ENCODE measurements at regions not wholly inside any gene's neighbourhood (a gene's known extent, or its start where the extent isn't known, plus 50 kb on each side); places are given as distances from the start of the nearest gene placed in this dataset.

DNA sequence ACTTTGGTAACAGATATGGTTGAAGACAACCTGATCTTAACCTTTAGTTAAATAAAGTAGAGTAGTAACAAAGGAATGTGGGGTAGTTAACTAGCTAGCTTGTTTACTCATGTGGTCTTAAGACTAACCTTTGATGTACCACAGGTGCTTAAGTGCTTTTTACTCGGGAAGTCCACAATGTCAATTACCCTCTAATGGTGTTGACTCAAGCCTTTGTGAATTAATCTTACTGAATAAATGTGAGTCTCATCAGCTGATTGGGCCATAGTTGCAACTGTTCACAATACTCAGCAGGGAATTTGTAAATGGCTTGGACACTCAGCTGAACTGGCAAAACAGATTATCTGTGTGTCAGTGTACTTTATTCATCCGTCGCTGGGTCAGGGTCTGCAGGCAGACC is 119.0 kb upstream of the UGT8 start:
- TF ChIP-seq, protein P1, sequence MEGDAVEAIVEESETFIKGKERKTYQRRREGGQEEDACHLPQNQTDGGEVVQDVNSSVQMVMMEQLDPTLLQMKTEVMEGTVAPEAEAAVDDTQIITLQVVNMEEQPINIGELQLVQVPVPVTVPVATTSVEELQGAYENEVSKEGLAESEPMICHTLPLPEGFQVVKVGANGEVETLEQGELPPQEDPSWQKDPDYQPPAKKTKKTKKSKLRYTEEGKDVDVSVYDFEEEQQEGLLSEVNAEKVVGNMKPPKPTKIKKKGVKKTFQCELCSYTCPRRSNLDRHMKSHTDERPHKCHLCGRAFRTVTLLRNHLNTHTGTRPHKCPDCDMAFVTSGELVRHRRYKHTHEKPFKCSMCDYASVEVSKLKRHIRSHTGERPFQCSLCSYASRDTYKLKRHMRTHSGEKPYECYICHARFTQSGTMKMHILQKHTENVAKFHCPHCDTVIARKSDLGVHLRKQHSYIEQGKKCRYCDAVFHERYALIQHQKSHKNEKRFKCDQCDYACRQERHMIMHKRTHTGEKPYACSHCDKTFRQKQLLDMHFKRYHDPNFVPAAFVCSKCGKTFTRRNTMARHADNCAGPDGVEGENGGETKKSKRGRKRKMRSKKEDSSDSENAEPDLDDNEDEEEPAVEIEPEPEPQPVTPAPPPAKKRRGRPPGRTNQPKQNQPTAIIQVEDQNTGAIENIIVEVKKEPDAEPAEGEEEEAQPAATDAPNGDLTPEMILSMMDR (conservative IDR thresholded peaks at IDR 0.05; ENCODE audit: low read depth, low read length) = no peak
- TF ChIP-seq EZH2 (IDR thresholded peaks at IDR 0.05; ENCODE audit: borderline replicate concordance, low read depth, low read length, poor library complexity, severe bottlenecking) = no peak
